ENCODE measurements at regions not wholly inside any gene's neighbourhood (a gene's known extent, or its start where the extent isn't known, plus 50 kb on each side); places are given as distances from the start of the nearest gene placed in this dataset.

DNA sequence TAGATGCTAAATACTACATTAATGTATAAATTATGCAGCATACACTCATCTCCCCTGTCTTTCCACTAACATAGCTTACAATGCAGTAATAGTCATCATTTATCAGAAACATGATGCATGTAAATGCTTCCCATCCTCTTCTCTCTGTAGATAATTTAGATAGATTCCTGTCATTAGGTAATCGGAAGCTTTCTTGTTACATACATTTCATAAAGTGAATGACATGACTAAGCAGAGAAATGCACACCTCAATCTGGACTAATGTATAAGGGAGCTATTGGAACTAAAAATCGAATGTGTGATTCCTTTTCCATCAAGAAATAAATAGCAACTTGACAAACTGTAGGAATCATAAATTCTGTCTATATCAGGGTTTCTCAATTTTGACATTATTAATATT, 273.4 kb downstream of the RASSF9 start:
- Histone ChIP-seq H3K4me3 (no peak overlapping the region), H3K4me1 (ENCODE audit: insufficient read depth) (no peaks in the 10 kb centered on the region), H3K9me2 (replicated peaks; ENCODE audit: insufficient read depth) (no peaks in the 10 kb centered on the region), H3K79me2 (no peaks in the 10 kb centered on the region), H2AFZ (no peak overlapping the region), H3K27me3 (no peaks in the 10 kb centered on the region), H3K36me3 (replicated peaks; ENCODE audit: insufficient read depth, low read depth) (no peaks in the 10 kb centered on the region), H3K27ac (no peak overlapping the region), H4K20me1 (ENCODE audit: insufficient read depth, poor library complexity, severe bottlenecking) (no peaks in the 10 kb centered on the region), H3K4me2 (no peak overlapping the region), H3K9me3 (ENCODE audit: low read depth) (no peaks in the 10 kb centered on the region)
- WGBS (ENCODE audit: low lambda C conversion rate, missing lambda C conversion rate), result 90% methylated on average over 2 of the region's 2 CpGs
- no peak for DNase-seq (ENCODE audit: low spot score)
- TF ChIP-seq EZH2phosphoT487 (IDR thresholded peaks at IDR 0.05; ENCODE audit: low read depth, severe bottlenecking, unreplicated experiment), result no peak
- TF ChIP-seq, protein P1, sequence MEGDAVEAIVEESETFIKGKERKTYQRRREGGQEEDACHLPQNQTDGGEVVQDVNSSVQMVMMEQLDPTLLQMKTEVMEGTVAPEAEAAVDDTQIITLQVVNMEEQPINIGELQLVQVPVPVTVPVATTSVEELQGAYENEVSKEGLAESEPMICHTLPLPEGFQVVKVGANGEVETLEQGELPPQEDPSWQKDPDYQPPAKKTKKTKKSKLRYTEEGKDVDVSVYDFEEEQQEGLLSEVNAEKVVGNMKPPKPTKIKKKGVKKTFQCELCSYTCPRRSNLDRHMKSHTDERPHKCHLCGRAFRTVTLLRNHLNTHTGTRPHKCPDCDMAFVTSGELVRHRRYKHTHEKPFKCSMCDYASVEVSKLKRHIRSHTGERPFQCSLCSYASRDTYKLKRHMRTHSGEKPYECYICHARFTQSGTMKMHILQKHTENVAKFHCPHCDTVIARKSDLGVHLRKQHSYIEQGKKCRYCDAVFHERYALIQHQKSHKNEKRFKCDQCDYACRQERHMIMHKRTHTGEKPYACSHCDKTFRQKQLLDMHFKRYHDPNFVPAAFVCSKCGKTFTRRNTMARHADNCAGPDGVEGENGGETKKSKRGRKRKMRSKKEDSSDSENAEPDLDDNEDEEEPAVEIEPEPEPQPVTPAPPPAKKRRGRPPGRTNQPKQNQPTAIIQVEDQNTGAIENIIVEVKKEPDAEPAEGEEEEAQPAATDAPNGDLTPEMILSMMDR (IDR thresholded peaks at IDR 0.05; ENCODE audit: poor library complexity), result no peak

DNA sequence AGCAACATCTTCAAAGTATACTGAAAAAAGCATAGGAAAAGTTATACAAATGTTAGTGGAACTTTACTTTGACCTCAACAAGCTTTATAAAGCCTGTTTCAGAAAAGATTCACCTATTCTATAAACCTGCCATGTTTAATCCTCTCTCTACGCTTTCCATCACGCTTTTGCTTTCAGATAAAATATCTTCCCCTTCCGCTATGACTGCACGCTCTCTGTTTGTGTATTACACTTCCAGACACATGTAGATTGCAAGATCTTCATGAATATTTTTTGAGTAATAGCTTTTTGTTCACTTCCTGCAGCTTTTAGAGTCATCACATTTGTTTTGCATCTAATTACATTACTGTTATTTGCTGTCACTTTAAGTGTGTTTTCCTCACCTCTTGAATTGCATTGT, 271.4 kb downstream of the RASSF9 start:
- Histone ChIP-seq H3K79me2 (no peaks in the 10 kb centered on the region), H4K20me1 (ENCODE audit: insufficient read depth, poor library complexity, severe bottlenecking) (no peaks in the 10 kb centered on the region), H3K36me3 (replicated peaks; ENCODE audit: insufficient read depth, low read depth) (no peaks in the 10 kb centered on the region), H3K9me3 (ENCODE audit: low read depth) (no peaks in the 10 kb centered on the region), H3K9me2 (replicated peaks; ENCODE audit: insufficient read depth) (no peaks in the 10 kb centered on the region), H3K4me2 (no peak overlapping the region), H2AFZ (no peak overlapping the region), H3K27ac (no peak overlapping the region), H3K4me1 (ENCODE audit: insufficient read depth) (no peaks in the 10 kb centered on the region), H3K4me3 (no peak overlapping the region), H3K27me3 (no peaks in the 10 kb centered on the region)
- 84% methylated on average over 4 of the region's 4 CpGs for WGBS (ENCODE audit: low lambda C conversion rate, missing lambda C conversion rate)
- TF ChIP-seq EZH2phosphoT487 (IDR thresholded peaks at IDR 0.05; ENCODE audit: low read depth, severe bottlenecking, unreplicated experiment) (no peak), EZH2 (IDR thresholded peaks at IDR 0.05; ENCODE audit: borderline replicate concordance) (no peak)
- TF ChIP-seq, protein P1 (IDR thresholded peaks at IDR 0.05; ENCODE audit: poor library complexity), result no peak
- DNase-seq (ENCODE audit: low spot score), result no peak

DNA sequence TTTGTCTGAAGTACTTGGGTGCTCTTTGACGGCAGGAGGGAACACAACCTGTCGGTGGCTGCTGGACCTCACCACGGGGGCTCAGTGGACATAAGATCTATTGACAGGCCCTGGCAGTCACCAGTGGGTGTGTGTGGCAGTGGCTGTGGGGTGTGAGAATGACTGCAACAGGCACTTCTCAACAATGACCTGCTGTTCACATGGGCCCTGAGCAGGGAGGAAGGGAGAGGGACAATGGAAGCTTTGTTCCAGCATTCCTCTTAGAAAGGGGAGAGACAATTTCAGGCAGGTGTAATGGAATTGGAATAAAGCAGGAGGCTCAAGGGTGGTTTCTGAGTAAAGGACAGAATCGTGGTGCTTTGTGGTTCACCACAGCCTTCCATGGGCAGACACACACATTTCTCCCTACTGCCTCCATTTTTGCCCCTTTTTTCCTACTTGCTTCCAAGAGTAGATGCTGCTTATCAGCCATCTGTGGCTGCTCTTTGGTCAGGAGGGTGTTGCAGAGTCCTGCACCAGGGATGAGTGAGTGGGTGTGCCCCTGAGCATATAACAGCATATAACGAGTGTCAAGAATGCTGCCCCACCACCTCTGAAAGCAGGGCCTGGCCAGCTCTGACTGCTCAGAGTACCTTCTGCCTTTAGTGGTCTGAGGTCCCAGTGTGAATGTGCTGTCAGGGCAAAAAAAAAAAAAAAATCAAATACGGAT, 267.7 kb downstream of the RASSF9 start:
- Histone ChIP-seq H3K4me1 (ENCODE audit: insufficient read depth) (no peaks in the 10 kb centered on the region), H3K4me3 (no peak overlapping the region), H2AFZ (no peak overlapping the region), H3K27ac (no peak overlapping the region), H3K9me2 (replicated peaks; ENCODE audit: insufficient read depth) (no peaks in the 10 kb centered on the region), H3K79me2 (no peaks in the 10 kb centered on the region), H4K20me1 (ENCODE audit: insufficient read depth, poor library complexity, severe bottlenecking) (no peaks in the 10 kb centered on the region), H3K27me3 (no peaks in the 10 kb centered on the region), H3K36me3 (replicated peaks; ENCODE audit: insufficient read depth, low read depth) (no peaks in the 10 kb centered on the region), H3K4me2 (no peak overlapping the region), H3K9me3 (ENCODE audit: low read depth) (no peaks in the 10 kb centered on the region)
- no peak for DNase-seq (ENCODE audit: low spot score)
- 78% methylated on average over 6 of the region's 6 CpGs for WGBS (ENCODE audit: low lambda C conversion rate, missing lambda C conversion rate)
- no peak for TF ChIP-seq EZH2phosphoT487 (IDR thresholded peaks at IDR 0.05; ENCODE audit: low read depth, severe bottlenecking, unreplicated experiment)
- no peak for TF ChIP-seq EZH2 (IDR thresholded peaks at IDR 0.05; ENCODE audit: borderline replicate concordance)
- TF ChIP-seq, protein P1 (IDR thresholded peaks at IDR 0.05; ENCODE audit: poor library complexity), result no peak
